CD4-positive, alpha-beta T cell treated with Interleukin-15 for 4 hours (primary cell): ENCODE measurements at regions not wholly inside any gene's neighbourhood (a gene's known extent, or its start where the extent isn't known, plus 50 kb on each side); places are given as distances from the start of the nearest gene placed in this dataset.
"Not testable (repeated sequence)": the region's sequence is repeated elsewhere in the genome, so short reads cannot be mapped to it uniquely, and the experiment has no call there.

Experiments
- DNase-seq: peaks from one replicate; pipeline ENCODE4 v3.0.0-alpha.2; 2020; ENCODE audit warnings: low spot score

DNA sequence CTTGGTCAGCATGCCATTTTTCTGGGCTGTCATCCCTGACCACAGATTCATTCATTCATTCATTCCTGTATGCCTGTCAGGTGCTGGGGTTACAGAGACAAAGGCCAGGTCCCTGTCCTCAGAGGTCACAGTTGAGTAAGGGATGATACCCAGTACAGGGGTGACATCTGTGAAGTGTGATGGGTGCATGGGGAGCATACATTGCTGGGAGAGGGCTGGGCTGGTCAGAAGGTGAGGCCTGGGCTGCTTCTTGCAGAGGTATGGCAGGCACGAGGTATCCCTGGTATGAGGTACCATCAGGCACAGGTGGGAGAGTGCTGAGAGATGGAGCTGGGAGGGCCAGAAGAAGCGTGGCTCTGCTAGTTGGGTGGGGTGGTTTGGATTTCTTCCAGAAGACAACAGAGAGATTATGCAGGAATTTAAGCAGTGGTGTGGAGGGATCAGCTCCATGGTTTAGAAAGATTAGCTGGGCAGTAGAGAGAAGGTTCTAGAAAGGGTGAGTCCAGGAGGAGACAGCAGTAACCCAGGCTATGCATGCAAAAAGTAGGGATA, 181.9 kb upstream of the HAAO start:
- DNase-seq: no peak

DNA sequence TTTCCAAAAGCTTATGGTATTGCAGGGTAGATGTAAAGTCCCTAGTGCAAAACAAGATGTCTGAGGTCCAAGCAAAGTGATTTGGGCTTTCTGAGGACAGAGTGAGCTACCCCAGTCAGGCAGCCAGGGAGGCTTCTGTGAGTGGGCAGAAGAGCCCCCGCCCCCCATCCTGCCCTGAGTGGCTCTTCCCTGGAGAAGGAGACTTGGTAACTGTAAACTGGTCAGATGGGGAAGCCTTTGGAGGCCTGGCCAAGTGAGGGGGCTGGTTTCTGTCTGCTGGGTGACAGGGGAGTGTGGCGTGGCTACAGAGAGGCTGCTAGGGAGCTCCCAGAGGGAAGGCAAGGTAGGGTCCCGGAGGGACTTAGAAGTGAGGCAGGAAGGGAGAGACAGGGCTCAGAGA, 181.3 kb upstream of the HAAO start:
- DNase-seq: no peak

DNA sequence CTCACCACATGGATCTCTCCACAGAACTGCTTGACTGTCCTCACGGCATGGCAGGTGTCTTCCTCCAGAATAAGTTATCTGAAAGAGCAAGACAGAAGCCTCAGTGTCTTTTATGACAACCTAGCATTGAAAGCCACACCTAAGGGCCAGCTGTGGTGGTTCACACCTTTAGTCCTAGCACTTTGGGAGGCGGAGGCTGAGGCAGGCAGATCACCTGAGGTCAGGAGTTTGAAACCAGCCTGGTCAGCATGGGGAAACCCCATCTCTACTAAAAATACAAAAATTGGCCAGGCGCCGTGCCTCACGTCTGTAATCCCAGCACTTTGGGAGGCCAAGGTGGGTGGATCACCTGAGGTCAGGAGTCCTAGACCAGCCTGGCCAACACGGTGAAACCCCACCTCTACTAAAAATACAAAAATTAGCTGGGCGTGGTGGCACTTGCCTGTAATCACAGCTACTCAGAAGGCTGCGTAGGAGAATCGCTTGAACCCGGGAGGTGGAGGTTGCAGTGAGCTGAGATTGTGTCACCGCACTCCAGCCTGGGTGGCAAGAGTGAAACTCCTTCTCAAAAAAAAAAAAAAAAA, 180.6 kb upstream of the HAAO start:
- DNase-seq: not testable (repeated sequence)

DNA sequence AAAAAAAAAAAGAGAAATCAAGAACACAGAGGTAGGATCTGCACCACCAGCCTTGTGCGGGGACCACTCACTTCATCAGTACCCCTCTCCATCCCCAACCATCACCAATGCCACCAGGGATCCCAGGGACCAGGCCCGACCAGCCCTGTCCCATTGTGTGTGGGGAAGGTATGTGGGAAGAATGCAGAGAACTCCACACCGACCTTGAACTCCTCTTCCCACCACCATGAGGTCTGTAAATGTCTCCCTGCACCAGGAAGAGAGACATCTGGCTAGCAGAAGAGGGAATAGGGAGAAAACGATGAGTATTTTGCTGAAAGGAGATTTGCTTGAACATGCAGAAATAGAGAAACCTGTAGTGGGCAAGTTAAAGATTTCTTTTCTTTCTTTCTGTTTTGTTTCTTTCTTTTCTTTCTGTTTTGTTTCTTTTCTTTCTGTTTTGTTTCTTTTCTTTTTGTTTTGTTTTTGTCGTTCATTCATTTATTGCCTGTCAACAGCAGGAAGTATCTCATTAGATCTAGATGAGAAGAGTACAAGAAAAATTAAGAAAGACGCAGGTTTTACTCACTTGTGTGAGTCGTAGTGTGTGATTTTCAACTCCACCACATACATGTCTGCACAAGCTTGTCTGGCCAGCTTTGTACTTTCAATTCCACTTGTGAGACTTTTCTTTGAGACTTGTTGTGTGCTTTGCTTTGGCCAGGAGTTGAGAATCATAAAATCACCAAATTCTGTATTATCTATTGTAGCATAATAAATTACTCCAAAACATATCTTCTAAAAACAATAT, 179.8 kb upstream of the HAAO start:
- no peak for DNase-seq

- DNase-seq: no peak
Observed at GRCh38 chr2:42971381-42971780, 179.0 kb upstream of the HAAO start.

DNA sequence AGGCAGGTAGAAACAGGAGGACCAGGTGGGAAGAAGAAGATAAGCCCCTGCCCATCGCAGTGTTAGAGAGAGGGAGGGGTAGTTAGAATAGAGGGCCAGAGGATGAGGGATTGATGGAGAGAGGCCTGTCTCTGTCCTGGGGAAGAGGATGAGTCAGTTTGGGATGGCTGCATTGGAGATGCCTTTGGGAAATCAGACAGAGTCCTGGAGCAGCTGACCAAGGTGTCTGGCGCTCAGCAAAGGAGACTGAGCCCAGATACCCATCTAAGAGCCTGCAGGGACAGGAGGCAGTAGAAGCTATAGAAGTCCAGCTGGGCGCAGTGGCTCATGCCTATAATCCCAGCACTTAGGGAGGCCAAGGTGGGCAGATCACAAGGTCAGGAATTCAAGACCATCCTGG, 177.8 kb upstream of the HAAO start:
- no peak for DNase-seq

DNA sequence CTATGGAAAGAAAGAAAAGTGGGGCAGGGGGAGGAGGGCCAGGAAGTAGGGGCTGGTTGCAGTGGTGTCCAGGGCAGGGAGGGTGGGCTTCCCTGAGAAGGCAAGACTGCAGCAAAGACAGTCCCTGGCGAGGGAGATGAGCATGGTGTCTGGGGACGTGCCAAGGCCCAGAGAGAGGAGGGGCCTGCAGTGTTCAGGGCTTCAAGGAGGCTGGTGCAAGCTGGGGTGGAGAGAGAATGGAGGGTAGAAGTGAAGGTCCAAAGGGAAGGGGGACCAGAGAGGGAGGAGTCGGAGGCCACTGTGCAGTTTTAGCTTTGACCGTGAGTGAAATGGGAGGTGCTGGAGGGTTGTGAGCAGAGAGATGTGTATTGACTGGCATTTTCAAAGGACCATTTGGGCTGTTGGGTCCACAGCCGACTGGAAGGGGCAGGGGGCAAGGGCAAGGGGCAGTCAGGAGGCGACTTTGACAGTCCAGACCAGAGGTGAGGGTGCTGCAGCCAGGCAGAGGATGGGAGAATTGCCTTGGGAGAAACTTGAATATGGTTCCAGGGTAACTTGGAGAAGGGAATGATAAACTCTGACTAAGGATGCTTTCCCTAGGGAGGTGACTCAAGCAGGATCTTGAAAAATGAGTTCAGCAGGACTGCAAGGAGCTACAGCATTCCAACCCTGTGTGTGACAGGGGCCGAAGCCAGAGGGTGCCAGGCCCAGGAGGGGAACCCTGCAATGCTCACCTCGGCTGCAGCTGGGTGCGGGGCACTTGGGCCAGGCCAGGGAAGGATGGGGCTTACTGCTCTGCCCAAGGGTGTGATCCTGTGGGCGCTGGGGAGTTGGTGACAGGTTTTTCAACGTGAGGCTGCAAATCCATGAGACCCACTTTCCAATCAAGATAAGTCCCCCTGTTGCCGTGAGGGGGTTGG, 177.1 kb upstream of the HAAO start:
- no peak for DNase-seq

GRCh38 chr2:42967959-42968674, 175.7 kb upstream of the HAAO start:
- DNase-seq: no peak

GRCh38 chr2:42965910-42966309, 173.5 kb upstream of the HAAO start:
- DNase-seq: no peak

DNA sequence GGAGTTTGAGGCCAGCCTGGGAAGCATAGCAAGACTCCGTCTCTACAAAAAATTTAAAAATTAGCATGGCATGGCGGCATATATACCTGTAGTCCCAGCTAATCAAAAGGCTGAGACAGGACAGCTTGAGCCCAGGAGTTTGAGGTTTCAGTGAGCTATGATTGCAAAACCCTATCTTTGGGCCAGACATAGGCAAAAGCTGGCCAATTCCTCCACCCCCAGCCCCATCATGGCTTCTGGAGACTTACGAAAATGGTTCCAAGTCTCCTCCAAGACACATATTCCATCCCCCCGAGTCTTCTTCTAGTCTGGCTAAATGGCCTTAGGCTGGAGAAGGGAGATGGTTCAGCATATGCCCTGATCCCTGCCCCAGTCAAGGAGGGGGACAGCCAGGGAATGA, 172.8 kb upstream of the HAAO start:
- DNase-seq: no peak

DNA sequence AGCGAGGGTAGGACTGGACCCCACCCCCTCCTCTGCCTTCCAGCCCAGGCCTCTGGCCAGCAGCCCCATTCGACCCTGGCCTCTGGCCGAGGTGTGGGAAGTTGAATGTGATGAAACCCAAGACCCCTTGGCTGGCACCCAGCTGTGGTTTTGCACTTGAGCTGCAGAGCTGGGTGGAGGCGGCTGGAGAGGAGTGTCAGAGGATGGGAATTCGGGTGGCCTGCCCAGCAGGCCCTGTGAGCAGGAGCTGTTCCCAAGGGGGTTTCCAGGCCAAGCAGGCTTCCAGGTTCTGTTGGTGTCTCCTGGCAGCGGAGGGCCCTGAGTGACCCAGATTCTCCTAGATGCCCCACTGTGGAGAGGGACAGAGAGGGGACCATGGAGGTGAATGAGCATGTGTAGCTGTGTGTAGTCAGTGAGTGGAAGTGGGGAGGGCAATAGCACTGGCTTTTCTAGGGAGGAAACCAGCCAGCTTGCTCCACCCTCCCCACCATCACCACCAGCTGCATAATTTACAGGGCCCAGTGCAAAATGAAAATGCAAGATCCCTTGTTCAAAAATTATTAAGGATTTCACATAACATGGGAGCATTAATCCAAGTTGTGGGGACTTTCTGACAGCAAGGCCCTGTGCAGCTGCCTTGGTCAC, 172.2 kb upstream of the HAAO start:
- DNase-seq: no peak

DNA sequence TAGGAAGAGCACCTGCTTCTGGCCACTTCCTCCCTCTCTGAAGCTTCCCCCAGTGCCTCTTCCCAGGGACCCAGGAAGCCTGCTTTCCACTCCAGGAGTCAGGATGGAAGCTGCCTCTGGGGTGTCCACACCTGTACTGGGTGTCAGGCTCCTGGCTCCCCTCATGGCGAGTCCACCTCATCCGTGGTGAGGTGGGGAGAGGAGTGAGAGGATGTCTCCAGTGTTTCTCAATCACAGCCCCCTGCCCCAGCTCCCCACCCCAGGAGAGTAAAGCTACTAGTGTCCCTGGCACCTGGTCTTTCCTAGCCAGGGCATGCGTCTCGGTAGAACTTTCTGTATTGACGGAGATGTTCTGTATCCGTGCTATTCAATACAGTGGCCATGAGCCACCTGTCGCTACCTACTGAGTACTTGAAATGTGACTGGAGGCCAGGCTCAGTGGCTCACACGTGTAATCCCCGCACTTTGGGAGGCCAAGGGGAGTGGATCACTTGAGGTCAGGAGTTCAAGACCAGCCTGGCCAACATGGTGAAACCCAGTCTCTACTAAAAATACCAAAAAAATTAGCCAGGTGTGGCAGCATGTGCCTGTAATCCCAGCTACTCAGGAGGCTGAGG, 171.2 kb upstream of the HAAO start:
- no peak for DNase-seq

GRCh38 chr2:42962508-42962953, 170.1 kb upstream of the HAAO start:
- DNase-seq: no peak

DNA sequence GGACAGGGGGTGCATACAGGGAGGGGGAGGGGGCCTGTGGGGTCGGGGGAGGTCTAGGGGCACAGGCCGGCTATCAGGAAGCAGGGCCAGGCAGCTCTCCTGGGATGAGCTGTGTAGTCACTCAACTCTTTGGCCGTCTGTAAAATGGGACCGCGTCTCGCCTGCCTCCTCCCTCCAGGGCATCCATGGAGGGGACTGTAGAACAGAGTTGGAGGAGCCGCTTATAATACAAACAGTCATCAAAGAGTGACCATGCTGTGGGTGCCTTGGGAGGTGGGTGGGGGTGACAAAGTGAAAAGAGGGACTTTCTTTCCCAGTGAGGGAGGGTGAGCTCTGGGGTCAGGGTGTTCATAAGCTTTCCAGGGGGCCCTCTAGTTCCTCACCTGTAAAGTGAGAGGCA, 169.6 kb upstream of the HAAO start:
- DNase-seq: no peak

- DNase-seq: no peak
Observed at GRCh38 chr2:42961385-42961811, 169.0 kb upstream of the HAAO start.

DNA sequence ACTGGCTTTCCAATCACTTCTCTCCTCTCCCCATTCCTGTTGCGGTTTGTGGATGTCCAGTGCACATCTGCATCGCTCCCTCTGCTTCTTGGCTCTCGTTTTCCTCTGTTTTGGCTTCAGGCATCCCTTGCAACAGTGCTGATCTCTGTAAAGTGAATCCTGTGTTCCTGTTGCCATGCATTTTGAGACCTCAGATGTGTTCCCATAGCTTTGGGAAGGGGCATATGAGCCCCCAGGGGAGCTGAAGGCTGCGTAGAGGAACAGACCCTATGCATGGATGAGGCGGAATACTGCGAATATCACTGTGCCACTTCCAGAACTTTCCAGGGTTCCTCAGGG, 168.4 kb upstream of the HAAO start:
- DNase-seq: no peak

GRCh38 chr2:42960002-42960841, 167.8 kb upstream of the HAAO start:
- no peak for DNase-seq

DNA sequence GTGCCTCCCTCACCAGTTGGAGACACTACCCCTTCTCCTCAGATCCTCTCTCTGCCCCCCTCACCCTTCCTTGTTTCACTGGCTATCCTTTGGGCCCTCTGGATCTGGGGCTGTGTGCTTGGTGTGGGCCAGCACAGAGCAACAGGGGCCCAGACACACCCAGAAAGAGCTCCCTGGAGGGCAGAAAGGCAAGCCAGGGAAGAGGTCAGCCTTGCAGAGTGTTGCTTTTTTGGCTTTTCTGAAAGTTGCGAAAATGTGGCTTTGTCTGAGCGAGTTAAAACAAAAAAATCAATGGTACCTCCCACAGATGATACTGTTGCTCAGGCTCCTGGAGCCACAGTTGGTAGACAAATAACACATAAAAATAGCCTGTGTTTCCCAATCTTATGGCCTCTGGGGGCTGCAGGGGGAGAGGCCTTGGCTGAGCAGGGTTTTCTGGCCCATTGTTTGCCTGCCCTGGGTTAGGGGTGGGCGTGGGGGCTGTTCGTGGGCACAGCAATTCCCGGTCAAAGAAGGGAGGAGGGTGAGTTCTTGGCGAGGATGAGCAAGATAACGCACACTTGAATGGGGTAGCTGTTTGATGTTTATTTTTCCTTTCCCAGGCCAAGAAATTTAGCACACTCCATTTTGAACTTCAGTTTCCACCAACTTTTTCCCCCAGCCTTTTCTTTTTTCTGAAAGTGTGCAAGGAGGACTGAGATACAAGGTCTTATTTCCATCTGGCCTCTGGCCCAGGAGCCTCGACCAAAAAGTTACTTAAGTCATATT, 167.0 kb upstream of the HAAO start:
- no peak for DNase-seq

- DNase-seq: no peak
Observed at GRCh38 chr2:42958741-42959233, 166.4 kb upstream of the HAAO start.
